GM12891 (cell line): ENCODE measurements at regions not wholly inside any gene's neighbourhood (a gene's known extent, or its start where the extent isn't known, plus 50 kb on each side); places are given as distances from the start of the nearest gene placed in this dataset.

ENCODE experiments used
- PAX5 ChIP-seq: IDR thresholded peaks from 2 replicates; pipeline ENCODE4 v1.6.1; 2011; ENCODE audit warnings: low read length, moderate library complexity, mild to moderate bottlenecking; ENCODE audit not compliant: insufficient read depth, severe bottlenecking
- POLR2A ChIP-seq: IDR thresholded peaks from 2 replicates; pipeline ENCODE4 v1.6.1; 2011; ENCODE audit warnings: low read depth, low read length, control low read depth
- POLR2AphosphoS5 ChIP-seq: IDR thresholded peaks from 2 replicates; pipeline ENCODE4 v1.6.1; 2011; ENCODE audit warnings: low read depth, low read length, control low read depth
- POU2F2 ChIP-seq: IDR thresholded peaks from 2 replicates; pipeline ENCODE4 v1.6.1; 2011; ENCODE audit warnings: low read depth, mild to moderate bottlenecking, control low read depth, low read length, moderate library complexity
- SPI1 ChIP-seq: IDR thresholded peaks from 2 replicates; pipeline ENCODE4 v1.6.1; 2011; ENCODE audit warnings: low read depth, low read length, control low read depth
- TAF1 ChIP-seq: IDR thresholded peaks from 2 replicates; pipeline ENCODE4 v1.6.1; 2011; ENCODE audit warnings: low read depth, low read length, control low read depth

DNA sequence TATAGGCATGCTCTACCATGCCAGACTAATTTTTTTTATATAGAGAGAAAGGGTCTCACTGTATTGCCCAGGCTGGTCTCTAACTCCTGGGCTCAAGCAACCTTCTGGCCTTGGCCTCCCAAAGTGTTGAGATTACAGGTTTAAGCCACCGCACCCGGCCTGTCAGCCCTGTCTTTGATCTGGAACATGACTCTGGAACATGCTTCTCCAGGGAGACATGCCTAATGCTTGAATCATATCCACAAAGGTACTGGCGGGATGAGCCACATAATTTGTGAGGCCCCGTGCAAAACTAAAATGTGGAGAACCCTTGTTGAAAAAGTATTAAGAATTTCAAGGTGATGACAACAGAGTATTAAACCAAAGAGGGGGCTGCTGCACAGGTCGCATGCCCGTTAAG is 282.8 kb downstream of the ARHGAP12 start:
- TF ChIP-seq TAF1 (no peak), POLR2AphosphoS5 (no peak), POLR2A (no peak), PAX5 (no peak), SPI1 (no peak), POU2F2 (no peak)
